ENCODE measurements at regions not wholly inside any gene's neighbourhood (a gene's known extent, or its start where the extent isn't known, plus 50 kb on each side); places are given as distances from the start of the nearest gene placed in this dataset.

- TF ChIP-seq CTCF (IDR thresholded peaks at IDR 0.05) (no peak), POLR2A (IDR thresholded peaks at IDR 0.05) (no peak)
These were observed 501.9 kb upstream of the RGS6 start for GRCh38 chr14:71430321-71430677.

Data from body of pancreas (tissue), 4 donors.